Panc1 (cell line): ENCODE measurements at regions not wholly inside any gene's neighbourhood (a gene's known extent, or its start where the extent isn't known, plus 50 kb on each side); places are given as distances from the start of the nearest gene placed in this dataset.

ENCODE experiments used
- ATAC-seq: fragments of 200-7000 bp; cut with Tn5 transposase; 2 replicates; pipeline ENCODE4 v1.9.1; 2020; ENCODE audit warnings: mild to moderate bottlenecking, moderate library complexity
- BruUV-seq: library from RNA; stranded (reverse); fragments of 400-500 nt; replicated peaks from 2 replicates; lab custom pipeline; 2021; lab: Mats Ljungman, UMichigan
- CTCF ChIA-PET: fragments of 300-600 bp; sonication (Branson Sonifier 250); formaldehyde crosslinking; loops from one replicate; lab custom pipeline; 2022; ENCODE audit warnings: antibody characterized with exemption; lab: Charles Lee
- POLR2A ChIA-PET: fragments of 300-600 bp; sonication (Branson Sonifier 250); formaldehyde crosslinking; loops from one replicate; lab custom pipeline; 2022; ENCODE audit warnings: antibody characterized with exemption; lab: Charles Lee
- DNase-seq: peaks from one replicate; pipeline ENCODE4 v3.0.0-alpha.2; 2010; ENCODE audit warnings: low read depth, low spot score
- H3K27ac ChIP-seq: 2 replicates; pipeline ENCODE4 v1.5.1; 2011; ENCODE audit warnings: mild to moderate bottlenecking, low read length, inconsistent platforms
- H3K27me3 ChIP-seq: fragments of 200-500 bp; sonication (Bioruptor generic); 2 replicates; pipeline ENCODE4 v1.6.0; 2014; ENCODE audit warnings: low read length, inconsistent platforms; ENCODE audit not compliant: control insufficient read depth, insufficient read depth
- H3K36me3 ChIP-seq: fragments of 200-500 bp; sonication (Bioruptor generic); 2 replicates; pipeline ENCODE4 v1.5.1; 2014; ENCODE audit warnings: inconsistent platforms, mild to moderate bottlenecking, low read length, moderate library complexity; ENCODE audit not compliant: control insufficient read depth, insufficient read depth
- H3K4me1 ChIP-seq: 2 replicates; pipeline ENCODE4 v1.5.1; 2011; ENCODE audit warnings: inconsistent platforms, mild to moderate bottlenecking, low read length, moderate library complexity; ENCODE audit not compliant: control insufficient read depth, insufficient read depth
- H3K4me3 ChIP-seq, 2 experiments: 2 replicates each; pipeline ENCODE4 v1.5.1; 2011 to 2012; ENCODE audit warnings: low read depth in 2 of 2, low read length in 2 of 2, mild to moderate bottlenecking in 2 of 2, inconsistent platforms in 1 of 2, moderate library complexity in 1 of 2
- H3K9me3 ChIP-seq: fragments of 200-500 bp; sonication (Bioruptor generic); 2 replicates; pipeline ENCODE4 v1.5.1; 2014; ENCODE audit warnings: low read depth, mild to moderate bottlenecking, inconsistent platforms, low read length, moderate library complexity; ENCODE audit not compliant: control insufficient read depth, insufficient read depth
- POLR2AphosphoS5 ChIP-seq: IDR thresholded peaks from 2 replicates; pipeline ENCODE4 v1.6.1; 2012; ENCODE audit warnings: mild to moderate bottlenecking, low read depth, low read length, moderate library complexity
- REST ChIP-seq, 2 experiments: IDR thresholded peaks; 2 replicates each; pipeline ENCODE4 v1.6.1; 2011 to 2012; ENCODE audit warnings: low read depth in 2 of 2, control low read depth in 1 of 2, low read length in 1 of 2, mild to moderate bottlenecking in 1 of 2, moderate library complexity in 1 of 2; ENCODE audit not compliant: insufficient read depth in 1 of 2
- SIN3A ChIP-seq: IDR thresholded peaks from 2 replicates; pipeline ENCODE4 v1.6.1; 2012; ENCODE audit warnings: low read depth, mild to moderate bottlenecking, low read length, moderate library complexity, borderline replicate concordance; ENCODE audit not compliant: insufficient read depth
- TCF7L2 ChIP-seq: IDR thresholded peaks from 2 replicates; pipeline ENCODE4 v1.6.1; 2011; ENCODE audit warnings: mild to moderate bottlenecking, low read depth, low read length, inconsistent platforms
- in situ Hi-C: cut with HindIII; loops from 2 replicates; pipeline ENCODE4 v1.10.0; 2016; ENCODE audit warnings: low sequenced_read_pairs, low pct_unique_long_range_greater_than_20kb
- intact Hi-C: fragments of 100-400 bp; cut with micrococcal nuclease; formaldehyde crosslinking; loops from one replicate; pipeline ENCODE4 v1.10.0; 2022; ENCODE audit not compliant: unreplicated experiment
- TF ChIP-seq, protein P1 (sequence below): fragments of 450-650 bp; IDR thresholded peaks from 2 replicates; pipeline ENCODE4 v1.5.1; 2017; ENCODE audit warnings: mild to moderate bottlenecking

GRCh38 chr10:55224007-55224781 is 423.2 kb upstream of the PCDH15 start:
- Histone ChIP-seq H3K36me3 (no peaks in the 10 kb centered on the region), H3K9me3 (no peaks in the 10 kb centered on the region), H3K27ac (no peak overlapping the region), H3K4me3 (no peak overlapping the region), H3K4me1 (no peaks in the 10 kb centered on the region), H3K27me3 (no peaks in the 10 kb centered on the region; the same call in 1 of the 2 replicates)
- in situ Hi-C loops, result no loop called here
- ATAC-seq, result no peak
- TF ChIP-seq TCF7L2, result no peak
- TF ChIP-seq REST (IDR thresholded peaks at IDR 0.05; ENCODE audit: insufficient read depth in 1 of 2, low read depth in 2 of 2, low read length in 1 of 2), result no peak
- TF ChIP-seq, protein P1, sequence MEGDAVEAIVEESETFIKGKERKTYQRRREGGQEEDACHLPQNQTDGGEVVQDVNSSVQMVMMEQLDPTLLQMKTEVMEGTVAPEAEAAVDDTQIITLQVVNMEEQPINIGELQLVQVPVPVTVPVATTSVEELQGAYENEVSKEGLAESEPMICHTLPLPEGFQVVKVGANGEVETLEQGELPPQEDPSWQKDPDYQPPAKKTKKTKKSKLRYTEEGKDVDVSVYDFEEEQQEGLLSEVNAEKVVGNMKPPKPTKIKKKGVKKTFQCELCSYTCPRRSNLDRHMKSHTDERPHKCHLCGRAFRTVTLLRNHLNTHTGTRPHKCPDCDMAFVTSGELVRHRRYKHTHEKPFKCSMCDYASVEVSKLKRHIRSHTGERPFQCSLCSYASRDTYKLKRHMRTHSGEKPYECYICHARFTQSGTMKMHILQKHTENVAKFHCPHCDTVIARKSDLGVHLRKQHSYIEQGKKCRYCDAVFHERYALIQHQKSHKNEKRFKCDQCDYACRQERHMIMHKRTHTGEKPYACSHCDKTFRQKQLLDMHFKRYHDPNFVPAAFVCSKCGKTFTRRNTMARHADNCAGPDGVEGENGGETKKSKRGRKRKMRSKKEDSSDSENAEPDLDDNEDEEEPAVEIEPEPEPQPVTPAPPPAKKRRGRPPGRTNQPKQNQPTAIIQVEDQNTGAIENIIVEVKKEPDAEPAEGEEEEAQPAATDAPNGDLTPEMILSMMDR, result no peak
- TF ChIP-seq POLR2AphosphoS5, result no peak
- no peak for TF ChIP-seq SIN3A
- CTCF ChIA-PET, result no interaction called here
- no peak for DNase-seq
- intact Hi-C loops, result no loop called here
- no TSS peak for BruUV-seq
- POLR2A ChIA-PET, result no interaction called here

- BruUV-seq, result no TSS peak
- no peak for ATAC-seq
- intact Hi-C loops, result no loop called here
Observed at GRCh38 chr10:55223352-55223751, 422.3 kb upstream of the PCDH15 start.

More at GRCh38 chr10:55223352-55223751, 422.3 kb upstream of the PCDH15 start:
- POLR2A ChIA-PET, result no interaction called here
- TF ChIP-seq TCF7L2 (no peak), REST (IDR thresholded peaks at IDR 0.05; ENCODE audit: insufficient read depth in 1 of 2, low read depth in 2 of 2, low read length in 1 of 2) (no peak), POLR2AphosphoS5 (no peak), SIN3A (no peak)
- TF ChIP-seq, protein P1, result no peak
- Histone ChIP-seq H3K27ac (no peak overlapping the region), H3K36me3 (no peaks in the 10 kb centered on the region), H3K9me3 (no peaks in the 10 kb centered on the region), H3K4me3 (no peak overlapping the region), H3K4me1 (no peaks in the 10 kb centered on the region), H3K27me3 (no peaks in the 10 kb centered on the region; the same call in 1 of the 2 replicates)
- CTCF ChIA-PET, result no interaction called here
- no peak for DNase-seq
- in situ Hi-C loops, result no loop called here
